GM19438 (cell line): ENCODE measurements at regions not wholly inside any gene's neighbourhood (a gene's known extent, or its start where the extent isn't known, plus 50 kb on each side); places are given as distances from the start of the nearest gene placed in this dataset.

Experiments used
- ATAC-seq: cut with Tn5 transposase; IDR thresholded peaks from one replicate; pipeline ENCODE4 v1.9.1; 2021; ENCODE audit warnings: low read depth; ENCODE audit not compliant: unreplicated experiment

- no peak for ATAC-seq
These were observed 317.4 kb upstream of the RUNX1 start for GRCh38 chr21:35366394-35367080.

- no peak for ATAC-seq
These were observed 314.4 kb upstream of the RUNX1 start for GRCh38 chr21:35363458-35363857.

GRCh38 chr21:35361988-35362387, 312.9 kb upstream of the RUNX1 start:
- ATAC-seq: no peak

GRCh38 chr21:35360870-35361570, 311.9 kb upstream of the RUNX1 start:
- no peak for ATAC-seq

GRCh38 chr21:35359076-35359475, 310.0 kb upstream of the RUNX1 start:
- no peak for ATAC-seq

GRCh38 chr21:35358008-35358407, 308.9 kb upstream of the RUNX1 start:
- no peak for ATAC-seq

- no peak for ATAC-seq
These were observed 308.1 kb upstream of the RUNX1 start for GRCh38 chr21:35357041-35357780.

- no peak for ATAC-seq
These were observed 305.0 kb upstream of the RUNX1 start for GRCh38 chr21:35354078-35354477.

GRCh38 chr21:35352793-35353192, 303.7 kb upstream of the RUNX1 start:
- ATAC-seq: no peak

GRCh38 chr21:35352066-35352770, 303.1 kb upstream of the RUNX1 start:
- ATAC-seq: no peak

GRCh38 chr21:35351434-35351833, 302.3 kb upstream of the RUNX1 start:
- ATAC-seq: no peak

- ATAC-seq: no peak
These were observed 301.9 kb upstream of the RUNX1 start for GRCh38 chr21:35350965-35351364.

GRCh38 chr21:35349376-35350080, 300.4 kb upstream of the RUNX1 start:
- no peak for ATAC-seq

- ATAC-seq: no peak
These were observed 299.6 kb upstream of the RUNX1 start for GRCh38 chr21:35348686-35349085.

GRCh38 chr21:35346697-35347096, 297.6 kb upstream of the RUNX1 start:
- ATAC-seq: no peak

- no peak for ATAC-seq
These were observed 296.9 kb upstream of the RUNX1 start for GRCh38 chr21:35345954-35346353.

GRCh38 chr21:35344582-35344981, 295.5 kb upstream of the RUNX1 start:
- no peak for ATAC-seq

GRCh38 chr21:35343046-35343819, 294.1 kb upstream of the RUNX1 start:
- no peak for ATAC-seq

- ATAC-seq: no peak
These were observed 293.3 kb upstream of the RUNX1 start for GRCh38 chr21:35342440-35342839.

GRCh38 chr21:35340273-35340672, 291.2 kb upstream of the RUNX1 start:
- ATAC-seq: no peak
